ENCODE measurements at regions not wholly inside any gene's neighbourhood (a gene's known extent, or its start where the extent isn't known, plus 50 kb on each side); places are given as distances from the start of the nearest gene placed in this dataset.

DNA sequence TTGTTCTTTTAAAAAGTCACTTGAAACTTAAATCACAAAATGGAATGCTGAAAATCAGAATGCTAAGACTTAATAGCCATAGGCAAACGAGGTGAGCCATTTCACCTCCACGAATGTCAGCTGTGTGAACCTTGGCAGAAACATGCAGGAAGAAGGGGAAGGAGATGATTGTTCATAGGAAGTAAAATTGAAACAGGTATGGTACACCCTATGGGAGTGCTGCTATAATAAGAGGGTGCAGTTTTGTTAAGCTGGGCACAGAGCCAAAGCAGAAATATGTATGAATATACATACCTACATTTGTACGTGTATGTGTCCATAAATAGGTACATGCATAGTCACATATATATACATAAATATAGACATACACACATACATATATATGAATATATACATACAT lies 51.0 kb upstream of the SPINK5 start:
- DNase-seq (ENCODE audit: low read depth, low spot score): no peak

DNA sequence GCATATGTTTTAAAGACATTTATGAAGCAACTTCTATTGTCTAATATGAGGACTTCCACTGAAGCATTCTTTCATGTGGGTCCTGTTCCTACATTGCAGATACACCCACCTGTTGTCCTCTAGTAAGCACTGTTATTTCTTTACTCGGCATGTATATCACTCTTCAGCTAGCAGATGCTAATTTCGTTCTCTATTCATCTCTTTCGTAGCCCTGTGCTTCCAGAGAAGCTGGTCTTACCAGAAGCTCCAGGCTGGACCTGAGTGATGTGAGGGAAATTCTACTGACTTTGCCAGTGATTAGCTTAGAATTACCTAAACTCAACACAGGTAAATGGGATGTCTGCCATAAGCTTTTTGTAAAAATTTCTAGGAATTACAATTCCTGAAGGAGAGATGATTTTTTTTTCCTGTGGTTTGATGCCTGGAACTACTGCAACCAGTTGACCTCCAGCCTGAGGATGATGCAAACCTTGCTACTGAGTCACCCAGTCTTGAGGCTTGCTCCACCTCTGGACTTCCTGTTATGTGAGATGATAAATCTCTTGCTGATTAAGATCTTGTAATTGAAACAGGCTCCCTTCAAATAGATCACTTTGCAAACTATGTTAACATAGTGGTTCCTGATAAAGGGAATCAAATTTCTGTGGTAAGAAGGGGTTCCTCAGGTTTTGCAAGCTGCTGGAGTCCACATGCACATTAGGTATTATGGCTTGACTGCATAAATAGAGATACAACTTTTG lies 52.2 kb upstream of the SPINK5 start:
- no peak for DNase-seq (ENCODE audit: low read depth, low spot score)

DNA sequence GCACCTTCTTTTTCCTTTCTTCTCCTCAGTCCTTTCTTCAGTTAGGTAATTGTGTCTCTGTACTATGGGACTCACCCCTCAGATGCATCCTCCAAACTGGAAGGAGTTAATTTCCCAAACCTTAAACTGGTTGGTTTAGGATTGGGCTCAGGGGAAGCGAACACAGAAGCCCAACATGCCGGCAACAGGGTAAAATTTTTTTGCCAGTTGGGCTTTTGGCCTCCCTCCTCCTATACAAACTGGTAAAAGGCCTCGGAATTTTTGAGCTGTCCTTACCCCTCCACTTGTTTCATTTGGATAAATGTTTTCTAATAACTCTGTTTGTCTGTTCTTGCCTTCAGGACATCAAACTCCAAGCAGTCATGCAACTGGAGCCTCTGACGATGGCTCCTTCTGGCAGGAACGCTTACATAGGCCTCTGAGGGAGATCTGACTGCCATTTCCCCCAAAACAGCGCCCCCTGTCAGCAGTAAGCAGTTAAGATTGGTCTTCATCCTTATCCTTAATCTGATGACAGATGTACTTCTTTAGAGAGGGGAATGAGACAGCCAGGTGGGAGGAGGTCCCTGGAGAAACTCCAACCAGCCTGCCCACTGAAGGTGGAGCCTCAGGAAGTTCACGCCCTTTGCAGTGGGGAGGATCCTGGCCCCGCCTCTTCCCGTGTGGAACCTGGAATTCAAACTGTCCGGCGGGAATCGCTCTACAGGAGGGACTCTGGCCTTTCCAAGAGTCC lies 57.8 kb upstream of the SPINK5 start:
- peak; percentile 64 for DNase-seq (ENCODE audit: low read depth, low spot score)

DNA sequence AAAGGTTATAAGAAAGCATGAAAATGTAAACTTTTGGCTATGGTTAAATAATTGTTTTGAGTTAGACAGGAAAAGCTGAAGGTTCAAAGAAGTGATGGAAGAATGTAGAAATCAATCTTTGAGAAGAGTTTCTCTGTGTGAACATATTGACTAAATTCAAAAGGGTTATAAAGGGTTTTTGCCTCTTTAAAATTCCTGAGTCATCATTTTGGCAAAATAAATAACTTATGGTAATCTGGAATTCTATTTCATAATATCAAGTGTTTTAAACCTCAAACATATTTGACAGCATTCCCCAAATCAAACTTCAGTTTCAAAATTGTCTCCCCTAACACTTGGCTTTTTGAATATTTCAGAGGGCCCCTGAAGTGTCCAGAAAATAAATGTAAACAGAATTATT lies 60.6 kb upstream of the SPINK5 start:
- no peak for DNase-seq (ENCODE audit: low read depth, low spot score)

DNA sequence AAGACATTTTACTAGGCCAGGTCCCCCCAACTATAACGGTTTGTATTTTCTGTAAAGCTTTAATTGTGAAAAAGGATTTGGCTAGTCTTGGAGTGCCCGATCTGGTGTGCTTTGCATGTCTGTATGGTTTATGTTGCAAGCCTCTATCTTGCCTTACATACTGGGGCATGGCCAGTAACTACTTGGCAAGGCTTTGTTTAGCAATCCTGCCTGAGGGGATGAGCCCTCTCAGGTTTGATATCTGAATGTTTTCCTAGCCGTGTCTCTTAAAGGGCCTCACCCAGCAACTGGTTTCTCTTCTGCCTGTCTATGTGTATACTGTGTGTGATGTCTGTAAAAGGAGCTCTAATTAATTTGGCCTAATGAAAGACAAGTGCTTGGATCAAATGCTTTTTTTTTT lies 61.3 kb upstream of the SPINK5 start:
- DNase-seq (ENCODE audit: low read depth, low spot score): no peak

DNA sequence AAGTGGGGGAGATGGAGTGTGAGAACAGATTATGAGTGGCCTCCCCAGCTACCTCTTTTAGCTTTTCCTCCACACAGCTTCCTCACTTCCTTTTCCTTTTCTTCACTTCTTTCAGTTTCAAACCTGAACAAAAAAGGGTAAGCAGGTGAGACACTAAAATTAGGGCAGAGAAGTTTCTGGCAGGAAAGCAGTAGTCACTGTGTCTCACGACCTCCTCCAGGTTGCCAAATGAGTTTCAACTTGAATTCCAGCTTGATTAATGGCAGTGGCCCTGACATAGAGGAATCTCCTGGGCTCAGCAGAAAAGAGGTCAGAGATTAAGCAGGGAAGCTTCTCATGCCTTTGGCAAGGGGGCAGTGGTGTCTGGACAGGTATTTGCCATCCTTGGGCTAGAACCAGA lies 63.7 kb upstream of the SPINK5 start:
- no peak for DNase-seq (ENCODE audit: low read depth, low spot score)

DNA sequence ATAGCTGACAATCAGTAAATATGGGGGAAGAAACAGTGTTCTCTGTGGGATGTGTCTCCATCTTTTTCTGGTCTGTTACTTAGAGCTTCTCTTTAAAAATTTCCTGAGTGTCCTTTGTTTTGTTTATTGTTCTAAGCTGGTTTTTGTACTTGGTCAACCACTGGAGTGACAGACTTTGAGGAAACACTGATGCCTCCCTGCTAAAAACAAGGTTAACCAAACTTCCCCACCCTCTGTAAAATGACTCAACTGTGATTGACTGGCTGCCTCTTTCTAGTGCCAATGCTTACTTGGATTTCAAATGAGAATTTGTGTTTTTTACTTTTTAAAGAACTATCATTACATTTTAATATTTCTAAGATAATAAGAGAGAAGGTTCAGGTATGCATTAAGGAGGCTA lies 65.1 kb upstream of the SPINK5 start:
- no peak for DNase-seq (ENCODE audit: low read depth, low spot score)

DNA sequence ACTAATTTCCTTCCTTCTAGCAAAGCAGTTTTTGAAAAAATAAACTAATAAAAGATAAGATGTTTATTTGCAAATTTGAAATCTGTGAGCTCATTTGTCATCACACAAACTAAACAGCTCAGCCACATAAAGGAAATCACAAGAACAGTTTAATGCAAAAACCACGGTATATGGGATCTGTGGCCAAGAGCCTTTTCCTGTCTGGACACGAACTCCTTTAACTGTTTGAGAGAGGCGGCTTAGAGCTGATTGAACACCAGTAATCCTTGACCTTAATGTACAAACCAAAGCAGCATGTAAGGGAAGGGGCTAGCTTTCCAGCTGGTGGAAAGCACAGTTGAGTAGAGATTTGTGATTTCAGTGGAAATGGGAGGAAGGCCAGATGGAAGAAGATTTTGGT lies 66.3 kb upstream of the SPINK5 start:
- no peak for DNase-seq (ENCODE audit: low read depth, low spot score)

DNA sequence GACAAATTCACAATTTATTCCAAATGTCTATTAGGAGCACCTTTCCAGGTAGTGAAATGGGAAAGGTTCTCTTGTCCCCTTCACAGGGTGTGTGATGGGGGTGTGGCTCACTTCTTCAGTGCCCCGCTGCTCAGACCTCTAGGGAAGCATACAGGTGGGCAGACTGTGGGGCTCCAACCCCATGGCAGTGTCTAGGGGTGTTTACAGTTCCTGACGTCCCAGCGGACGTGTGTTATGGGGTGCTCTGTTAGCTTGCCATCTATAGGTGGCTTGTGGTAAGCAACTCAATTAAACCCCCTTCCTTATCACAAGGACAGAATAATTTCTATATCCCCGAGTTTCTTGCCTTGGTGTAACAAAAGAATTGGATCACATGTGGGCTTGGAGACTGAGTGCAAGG lies 67.4 kb upstream of the SPINK5 start:
- no peak for DNase-seq (ENCODE audit: low read depth, low spot score)

DNA sequence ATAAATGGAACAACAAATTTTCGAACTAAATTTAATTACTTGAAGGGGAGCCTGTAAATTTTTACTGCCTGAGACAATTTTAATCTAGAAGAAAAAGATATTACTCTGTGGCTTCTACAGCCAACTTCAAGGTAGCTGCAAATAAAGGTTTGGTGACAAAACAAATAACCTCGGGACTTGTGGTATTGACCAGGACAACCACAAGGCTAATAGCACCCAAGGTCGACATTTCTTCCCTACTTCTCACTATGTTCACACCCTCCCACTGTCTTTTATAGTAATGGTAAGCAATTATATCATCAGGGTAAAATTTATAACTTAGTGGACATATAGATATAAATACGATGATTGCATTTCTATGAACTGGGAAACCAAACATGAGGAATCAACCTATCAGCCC lies 67.9 kb upstream of the SPINK5 start:
- DNase-seq (ENCODE audit: low read depth, low spot score): no peak

DNA sequence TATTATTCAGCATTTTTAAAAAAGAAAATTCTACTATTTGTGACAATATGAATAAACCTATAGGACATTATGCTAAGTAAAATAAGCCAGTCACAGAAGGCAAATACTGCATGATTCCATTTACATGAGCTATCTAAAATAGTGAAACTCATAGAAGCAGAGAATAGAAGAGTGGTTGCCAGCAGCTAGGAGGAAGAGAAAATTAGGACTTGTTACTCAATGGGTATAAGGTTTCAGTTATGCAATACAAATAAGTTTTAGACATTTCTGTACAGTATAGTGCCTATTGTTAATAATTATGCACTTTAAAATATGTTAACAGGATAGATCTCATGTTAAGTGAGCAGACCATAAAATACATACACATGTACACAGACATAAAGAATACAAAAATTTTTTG lies 73.8 kb upstream of the SPINK5 start:
- no peak for DNase-seq (ENCODE audit: low read depth, low spot score)

DNA sequence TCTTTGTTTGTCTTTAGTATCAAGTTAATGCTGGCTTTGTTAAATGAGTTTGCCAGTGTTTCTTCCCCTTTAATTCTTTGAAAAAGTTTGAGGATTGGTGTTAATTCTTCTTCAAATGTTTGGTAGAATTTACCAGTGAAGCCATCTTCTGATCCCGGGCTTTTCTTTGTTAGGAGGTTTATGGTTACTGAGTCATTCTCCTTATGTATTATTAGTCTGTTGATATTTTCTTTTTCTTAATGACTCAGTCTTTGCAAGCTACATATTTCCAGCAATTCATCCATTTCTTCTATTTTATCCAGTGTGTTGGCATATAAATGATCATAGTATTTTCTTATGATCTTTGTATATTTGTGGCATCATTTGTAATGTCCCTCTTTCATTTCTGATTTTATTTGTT lies 74.5 kb upstream of the SPINK5 start:
- no peak for DNase-seq (ENCODE audit: low read depth, low spot score)

DNA sequence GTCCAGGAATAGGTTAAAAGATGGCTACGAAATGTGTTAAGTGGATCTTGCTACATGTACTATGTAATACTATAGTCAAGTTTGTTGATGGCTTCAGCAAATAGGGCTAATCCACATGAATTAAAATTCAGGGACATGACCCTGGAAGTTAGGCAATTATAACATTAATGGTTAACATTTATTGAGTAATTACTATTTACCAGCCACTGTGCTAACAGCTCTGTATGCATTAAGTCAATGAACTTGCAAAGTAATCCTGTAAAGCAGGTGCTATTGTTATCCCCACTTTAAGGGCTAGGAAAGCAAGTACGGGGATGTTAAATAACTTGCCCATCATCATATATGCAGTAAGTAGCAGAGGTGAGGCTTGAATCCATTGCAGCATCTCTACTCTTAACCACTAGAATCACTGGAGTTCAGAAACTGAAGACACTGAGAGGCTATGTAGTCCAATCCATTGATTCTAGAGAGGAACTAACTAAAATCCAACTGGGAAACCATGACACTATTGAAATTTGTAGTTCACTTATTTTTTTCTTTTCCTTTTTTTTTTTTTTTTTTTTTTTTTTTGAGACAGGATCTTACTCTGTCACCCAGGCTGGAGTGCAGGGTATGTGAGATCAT lies 77.5 kb upstream of the SPINK5 start:
- DNase-seq (ENCODE audit: low read depth, low spot score): no peak

DNA sequence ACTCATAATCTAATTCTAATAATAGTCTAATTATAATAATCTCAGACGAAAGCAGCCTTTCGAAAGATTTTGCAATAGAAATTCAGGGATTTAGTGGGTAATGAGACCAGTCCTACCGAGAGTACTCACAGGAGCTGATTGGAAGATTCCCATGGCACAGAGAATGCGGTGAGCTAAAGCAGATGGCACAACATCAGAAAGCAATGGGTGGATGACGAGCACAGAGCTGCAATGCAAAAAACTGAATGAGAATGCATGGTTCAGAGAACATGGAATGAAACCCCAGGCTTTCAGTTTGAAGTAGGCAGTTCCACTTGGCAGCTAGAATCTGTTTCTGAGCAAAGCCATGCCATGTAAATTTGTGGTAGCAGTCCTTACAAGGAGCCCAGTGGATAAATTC lies 78.2 kb upstream of the SPINK5 start:
- no peak for DNase-seq (ENCODE audit: low read depth, low spot score)

DNA sequence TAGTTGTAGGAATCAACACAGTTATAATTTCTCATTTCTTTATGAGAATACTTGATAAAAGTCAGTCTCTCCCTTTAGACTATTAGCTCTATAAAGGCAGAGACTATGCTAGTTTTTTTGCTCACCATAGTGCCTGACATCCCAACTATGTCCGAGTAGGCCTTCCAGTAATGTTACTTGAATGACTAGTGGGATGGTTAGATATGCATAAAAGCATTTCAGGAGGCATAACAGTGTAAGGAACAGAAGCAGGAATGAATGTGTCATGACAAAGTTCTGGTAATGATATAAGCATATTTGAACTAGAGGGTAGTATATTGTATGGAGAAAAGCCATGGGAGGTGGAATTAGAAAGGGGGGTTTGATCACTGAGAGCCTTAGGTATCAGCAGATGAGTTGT lies 77.4 kb upstream of the C5orf46 start:
- no peak for DNase-seq (ENCODE audit: low read depth, low spot score)

DNA sequence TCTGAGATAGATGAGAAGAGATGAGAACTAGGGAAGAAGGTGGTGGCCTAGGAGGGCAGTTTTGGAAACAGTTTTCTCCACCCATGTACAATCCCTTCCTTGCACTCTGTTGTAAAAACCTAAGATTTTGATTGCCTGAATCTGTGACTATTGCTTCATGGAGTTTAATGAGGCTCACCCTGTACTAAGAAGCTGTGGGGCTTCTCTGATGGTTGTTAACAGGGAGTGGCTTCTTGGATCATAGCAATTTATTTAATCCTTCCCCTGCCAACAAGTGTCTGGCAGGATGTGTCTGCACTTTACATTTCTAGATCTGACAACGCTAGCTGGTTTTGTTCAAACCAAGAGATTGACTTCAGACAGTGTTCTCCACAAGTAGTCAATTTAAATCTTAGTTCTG lies 74.7 kb upstream of the C5orf46 start:
- DNase-seq (ENCODE audit: low read depth, low spot score): no peak

DNA sequence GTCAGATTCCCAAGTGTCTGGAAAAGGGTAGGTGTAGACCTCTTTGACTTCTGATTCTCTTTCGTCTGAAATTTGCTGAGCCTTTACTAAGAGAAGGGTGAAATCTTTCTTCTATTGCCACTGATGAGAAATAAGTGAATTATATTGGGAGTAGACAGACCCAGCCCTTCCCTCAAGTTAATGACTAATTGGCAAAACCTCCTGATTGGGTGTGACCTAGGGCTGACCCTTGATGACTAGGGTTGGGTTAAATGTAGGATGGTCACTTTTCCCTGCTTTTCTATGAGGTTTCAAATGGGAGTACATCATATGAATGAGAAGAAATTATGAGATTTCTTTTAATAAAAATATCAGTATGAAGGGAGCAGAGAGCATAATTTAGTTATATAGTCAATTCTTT lies 73.4 kb upstream of the C5orf46 start:
- no peak for DNase-seq (ENCODE audit: low read depth, low spot score)

DNA sequence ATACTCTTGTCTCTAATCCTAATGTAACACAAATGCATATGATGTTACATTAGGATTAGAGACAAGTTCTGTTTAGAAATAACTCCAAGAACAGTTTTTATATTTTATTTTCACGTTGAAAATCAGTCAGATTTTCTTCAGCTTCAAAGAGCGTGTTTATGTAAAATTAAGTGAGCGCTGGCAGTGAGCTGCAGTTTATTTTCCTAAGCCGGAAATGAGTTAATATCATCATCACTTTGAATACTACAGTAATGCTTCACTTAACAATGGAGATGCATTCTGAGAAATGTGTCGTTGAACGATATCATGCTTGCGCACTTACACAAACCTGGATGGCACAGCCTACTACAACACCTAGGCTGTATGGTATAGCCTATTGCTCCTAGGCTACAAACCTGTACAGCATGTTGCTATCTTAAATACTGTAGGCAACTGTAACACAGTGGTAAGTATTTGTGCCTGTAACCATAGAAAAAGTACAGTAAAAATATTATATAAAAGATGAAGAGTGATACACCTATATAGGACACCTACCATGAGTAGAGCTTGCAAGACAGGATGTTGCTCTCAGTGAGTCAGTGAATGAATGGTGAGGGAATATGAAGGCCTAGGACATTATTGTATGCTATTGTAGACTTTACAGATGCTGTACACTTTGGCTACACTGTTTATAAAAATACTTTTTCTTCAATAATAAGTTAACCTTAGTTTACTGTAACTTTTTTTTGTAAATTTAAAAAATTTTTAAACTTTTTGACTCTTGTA lies 65.9 kb upstream of the C5orf46 start:
- no peak for DNase-seq (ENCODE audit: low read depth, low spot score)

DNA sequence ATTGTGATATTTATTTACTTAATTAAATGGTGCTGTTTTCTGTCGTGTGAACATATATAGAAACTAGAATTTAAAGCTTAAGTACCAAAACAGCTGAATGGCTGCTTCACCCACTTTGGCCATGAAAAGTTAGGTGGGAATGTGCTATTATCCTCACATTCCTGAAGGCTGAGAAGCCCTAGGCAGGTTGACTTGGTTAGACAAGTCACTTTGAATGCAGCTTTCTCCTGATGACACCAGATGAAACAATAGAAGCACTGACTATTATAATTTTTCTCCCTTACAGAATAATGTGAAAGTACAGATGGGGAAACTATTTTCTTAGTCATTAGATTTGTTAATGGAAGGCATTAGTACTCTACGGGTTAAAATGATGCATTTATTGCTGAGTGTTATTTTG lies 65.1 kb upstream of the C5orf46 start:
- no peak for DNase-seq (ENCODE audit: low read depth, low spot score)

DNA sequence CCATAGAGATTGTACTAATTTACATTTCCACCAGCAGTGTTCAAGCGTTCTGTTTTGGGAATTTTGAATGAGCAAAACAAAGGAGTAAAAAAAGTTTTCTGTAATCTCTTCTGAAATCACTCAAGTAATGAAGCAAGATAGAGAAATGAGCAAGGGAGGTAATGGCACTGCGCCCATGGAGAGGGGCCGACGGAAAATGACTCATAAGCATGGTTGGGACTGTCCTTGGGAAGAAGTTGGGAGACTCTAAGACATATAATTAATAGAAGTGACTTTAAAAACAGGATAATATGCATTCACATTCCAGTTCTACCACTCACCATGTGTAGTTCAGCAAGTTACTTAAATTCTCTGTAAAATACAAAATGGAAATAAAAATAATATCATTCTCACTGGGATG lies 62.5 kb upstream of the C5orf46 start:
- no peak for DNase-seq (ENCODE audit: low read depth, low spot score)

DNA sequence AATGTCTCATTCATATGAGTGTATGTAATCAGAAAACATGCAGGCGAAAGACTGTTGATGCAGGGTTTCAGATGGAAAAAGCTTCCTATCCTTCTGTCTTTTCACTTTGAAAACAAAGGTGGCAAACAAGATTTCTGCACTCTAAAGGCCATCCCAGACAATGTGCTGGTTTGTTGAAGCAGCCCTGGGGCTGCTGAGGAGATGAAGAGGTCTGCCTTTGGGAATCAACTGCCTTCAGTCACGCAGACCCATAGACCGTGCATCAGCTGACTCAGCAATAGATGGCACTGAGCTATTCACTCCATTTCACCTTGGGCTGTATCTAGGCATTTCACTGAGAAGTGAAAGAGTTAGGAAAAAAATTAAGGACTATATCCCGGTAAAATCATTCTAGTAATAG lies 60.5 kb upstream of the C5orf46 start:
- no peak for DNase-seq (ENCODE audit: low read depth, low spot score)

DNA sequence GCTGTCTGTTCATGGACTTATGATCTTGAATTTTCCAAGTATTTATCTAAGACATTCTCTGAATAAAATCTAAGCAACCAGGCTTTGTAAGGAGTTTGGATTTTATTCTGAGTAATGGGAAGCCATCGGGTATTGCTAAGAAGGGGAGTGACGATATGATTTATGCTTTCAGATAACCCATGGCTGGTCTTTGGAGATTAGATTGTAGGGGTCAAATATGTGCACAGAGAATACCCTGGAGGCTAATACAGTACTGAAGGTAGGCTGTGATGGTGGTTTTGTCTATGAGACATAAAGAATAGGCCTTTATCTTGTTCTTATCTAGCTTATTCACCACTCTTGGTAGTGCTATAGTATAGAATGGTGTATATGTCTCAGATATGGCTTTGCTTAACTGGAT lies 60.0 kb upstream of the C5orf46 start:
- no peak for DNase-seq (ENCODE audit: low read depth, low spot score)

Measured in iPS DF 19.7 (cell line).